DOHH2 (cell line): ENCODE measurements at regions not wholly inside any gene's neighbourhood (a gene's known extent, or its start where the extent isn't known, plus 50 kb on each side); places are given as distances from the start of the nearest gene placed in this dataset.

Source experiments
- EZH2phosphoT487 ChIP-seq: fragments of 200-600 bp; sonication (generic); IDR thresholded peaks from 2 replicates; pipeline ENCODE4 v1.6.1; 2017; ENCODE audit warnings: borderline replicate concordance, mild to moderate bottlenecking, antibody characterized with exemption, low read length, moderate library complexity, mixed read lengths
- TF ChIP-seq, protein P1 (sequence below): fragments of 200-600 bp; sonication (generic); IDR thresholded peaks from one replicate; pipeline ENCODE4 v1.5.1; 2014; ENCODE audit warnings: antibody characterized with exemption, mild to moderate bottlenecking, low read depth, low read length; ENCODE audit not compliant: poor library complexity, severe bottlenecking

DNA sequence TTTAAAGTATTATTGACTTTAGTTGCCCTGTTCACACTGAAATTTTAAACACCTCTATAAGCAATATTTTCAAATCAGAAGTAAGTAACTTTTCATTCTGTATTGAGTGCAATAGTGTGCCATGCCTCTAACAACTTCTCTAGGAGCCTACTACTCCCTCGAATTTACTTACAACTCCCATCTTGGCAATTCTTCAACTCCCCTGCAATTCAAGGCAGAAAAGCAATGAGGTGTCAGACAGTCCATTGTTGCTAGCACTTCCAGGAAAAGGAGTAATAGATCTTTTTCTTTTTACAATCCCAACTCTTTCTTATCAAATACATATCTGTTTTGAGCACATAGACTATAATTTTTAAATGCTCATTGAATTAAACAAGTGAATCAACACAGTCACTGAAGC is 222.7 kb upstream of the PUM3 start:
- TF ChIP-seq, protein P1, sequence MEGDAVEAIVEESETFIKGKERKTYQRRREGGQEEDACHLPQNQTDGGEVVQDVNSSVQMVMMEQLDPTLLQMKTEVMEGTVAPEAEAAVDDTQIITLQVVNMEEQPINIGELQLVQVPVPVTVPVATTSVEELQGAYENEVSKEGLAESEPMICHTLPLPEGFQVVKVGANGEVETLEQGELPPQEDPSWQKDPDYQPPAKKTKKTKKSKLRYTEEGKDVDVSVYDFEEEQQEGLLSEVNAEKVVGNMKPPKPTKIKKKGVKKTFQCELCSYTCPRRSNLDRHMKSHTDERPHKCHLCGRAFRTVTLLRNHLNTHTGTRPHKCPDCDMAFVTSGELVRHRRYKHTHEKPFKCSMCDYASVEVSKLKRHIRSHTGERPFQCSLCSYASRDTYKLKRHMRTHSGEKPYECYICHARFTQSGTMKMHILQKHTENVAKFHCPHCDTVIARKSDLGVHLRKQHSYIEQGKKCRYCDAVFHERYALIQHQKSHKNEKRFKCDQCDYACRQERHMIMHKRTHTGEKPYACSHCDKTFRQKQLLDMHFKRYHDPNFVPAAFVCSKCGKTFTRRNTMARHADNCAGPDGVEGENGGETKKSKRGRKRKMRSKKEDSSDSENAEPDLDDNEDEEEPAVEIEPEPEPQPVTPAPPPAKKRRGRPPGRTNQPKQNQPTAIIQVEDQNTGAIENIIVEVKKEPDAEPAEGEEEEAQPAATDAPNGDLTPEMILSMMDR, result no peak
- no peak for TF ChIP-seq EZH2phosphoT487
